ENCODE measurements at regions not wholly inside any gene's neighbourhood (a gene's known extent, or its start where the extent isn't known, plus 50 kb on each side); places are given as distances from the start of the nearest gene placed in this dataset.

GRCh38 chr5:74324556-74324955 is 316.0 kb downstream of the ENC1 start:
- Mint-ChIP-seq H3K9me3 (ENCODE audit: unreplicated experiment) (peaks cover 2% of the 10 kb centered on the region), H3K4me3 (ENCODE audit: unreplicated experiment) (no peak overlapping the region), H3K36me3 (ENCODE audit: insufficient read depth, unreplicated experiment) (peaks cover 17% of the 10 kb centered on the region), H3K27ac (ENCODE audit: unreplicated experiment) (no peak overlapping the region), H3K27me3 (ENCODE audit: insufficient read depth, unreplicated experiment) (no peaks in the 10 kb centered on the region), H3K4me1 (ENCODE audit: low read depth, unreplicated experiment) (peaks cover 15% of the 10 kb centered on the region)
- H3K27me3 ChIP-seq (replicated peaks; ENCODE audit: control insufficient read depth, insufficient read depth, low read length): no peaks in the 10 kb centered on the region
- DNase-seq: no peak
- intact Hi-C loops (cut with micrococcal nuclease; ENCODE audit: unreplicated experiment): no loop called here
- peaks cover 32% of the 10 kb centered on the region for H3K4me1 ChIP-seq
- no TSS peak for BruUV-seq (replicated peaks)
- CTCF ChIA-PET: no interaction called here
- no peak overlapping the region for H3K4me3 ChIP-seq (ENCODE audit: low read depth, low read length)
- TF ChIP-seq CTCF (IDR thresholded peaks at IDR 0.05; ENCODE audit: insufficient read depth in 1 of 2, low read depth in 1 of 2, low read length in 1 of 2, severe bottlenecking in 1 of 2, unreplicated experiment in 1 of 2): no peak
- no peaks in the 10 kb centered on the region for H3K9me3 ChIP-seq
- POLR2A ChIA-PET: no interaction called here
- no peaks in the 10 kb centered on the region for H3K36me3 ChIP-seq (ENCODE audit: control insufficient read depth, insufficient read depth, low read length)

DNA sequence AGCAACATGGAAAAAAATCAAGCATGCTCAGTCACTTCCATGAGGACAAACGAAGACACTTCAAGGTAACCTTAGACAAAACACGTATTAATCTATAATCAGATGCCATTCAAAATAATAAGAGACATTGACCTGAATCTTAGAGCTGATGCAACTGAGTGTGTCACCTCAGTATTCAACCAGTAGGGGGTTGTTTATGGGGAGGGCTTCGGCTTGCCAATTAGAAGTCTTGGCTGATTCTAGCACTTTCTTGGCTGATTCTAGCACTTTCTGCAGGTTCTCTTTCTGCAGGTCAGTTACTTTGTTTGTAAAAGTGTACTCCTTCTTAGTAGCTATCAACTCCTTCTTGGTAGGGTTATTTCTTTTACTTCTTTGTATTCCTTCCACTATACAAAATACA is 317.6 kb downstream of the ENC1 start:
- no peak overlapping the region for H3K4me3 Mint-ChIP-seq (ENCODE audit: unreplicated experiment)
- H3K4me1 ChIP-seq: peaks cover 26% of the 10 kb centered on the region
- H3K27me3 Mint-ChIP-seq (ENCODE audit: insufficient read depth, unreplicated experiment): no peaks in the 10 kb centered on the region
- BruUV-seq (replicated peaks): no TSS peak
- DNase-seq: no peak
- CTCF ChIA-PET: no interaction called here
- peaks cover 6% of the 10 kb centered on the region for H3K9me3 Mint-ChIP-seq (ENCODE audit: unreplicated experiment)
- POLR2A ChIA-PET: no interaction called here
- H3K36me3 ChIP-seq (ENCODE audit: control insufficient read depth, insufficient read depth, low read length): no peaks in the 10 kb centered on the region
- H3K36me3 Mint-ChIP-seq (ENCODE audit: insufficient read depth, unreplicated experiment): peaks cover 17% of the 10 kb centered on the region
- no peaks in the 10 kb centered on the region for H3K27me3 ChIP-seq (replicated peaks; ENCODE audit: control insufficient read depth, insufficient read depth, low read length)
- H3K9me3 ChIP-seq: no peaks in the 10 kb centered on the region
- H3K27ac Mint-ChIP-seq (ENCODE audit: unreplicated experiment): no peak overlapping the region
- peaks cover 12% of the 10 kb centered on the region for H3K4me1 Mint-ChIP-seq (ENCODE audit: low read depth, unreplicated experiment)
- intact Hi-C loops (cut with micrococcal nuclease; ENCODE audit: unreplicated experiment): no loop called here
- TF ChIP-seq CTCF (IDR thresholded peaks at IDR 0.05; ENCODE audit: insufficient read depth in 1 of 2, low read depth in 1 of 2, low read length in 1 of 2, severe bottlenecking in 1 of 2, unreplicated experiment in 1 of 2): no peak
- H3K4me3 ChIP-seq (ENCODE audit: low read depth, low read length): no peak overlapping the region

DNA sequence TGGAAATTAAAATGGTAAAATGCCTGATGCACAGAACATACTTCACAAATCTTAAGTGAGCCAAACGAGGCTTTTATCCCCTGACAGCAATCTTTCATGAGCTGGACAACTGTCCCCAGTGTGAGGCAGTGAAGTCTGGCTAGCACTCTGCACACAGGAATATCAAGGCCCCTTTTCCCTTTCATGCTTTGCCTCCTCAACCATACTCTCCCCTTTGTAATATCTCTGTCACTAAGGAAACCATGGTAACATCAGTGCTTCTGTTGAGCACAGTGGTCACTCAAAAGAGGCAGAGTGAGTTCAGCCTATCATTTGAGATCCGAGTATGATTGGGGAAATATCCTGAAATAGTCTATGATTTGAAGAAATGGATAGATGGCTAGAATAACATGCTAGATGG is 318.3 kb downstream of the ENC1 start:
- no peak for TF ChIP-seq CTCF (IDR thresholded peaks at IDR 0.05; ENCODE audit: insufficient read depth in 1 of 2, low read depth in 1 of 2, low read length in 1 of 2, severe bottlenecking in 1 of 2, unreplicated experiment in 1 of 2)
- H3K36me3 ChIP-seq (ENCODE audit: control insufficient read depth, insufficient read depth, low read length): no peaks in the 10 kb centered on the region
- Mint-ChIP-seq H3K4me3 (ENCODE audit: unreplicated experiment) (no peak overlapping the region), H3K27me3 (ENCODE audit: insufficient read depth, unreplicated experiment) (no peaks in the 10 kb centered on the region), H3K36me3 (ENCODE audit: insufficient read depth, unreplicated experiment) (peaks cover 17% of the 10 kb centered on the region), H3K27ac (ENCODE audit: unreplicated experiment) (no peak overlapping the region), H3K9me3 (ENCODE audit: unreplicated experiment) (peaks cover 6% of the 10 kb centered on the region), H3K4me1 (ENCODE audit: low read depth, unreplicated experiment) (peaks cover 4% of the 10 kb centered on the region)
- no peaks in the 10 kb centered on the region for H3K9me3 ChIP-seq
- ChIA-PET POLR2A (no interaction called here), CTCF (no interaction called here)
- no peaks in the 10 kb centered on the region for H3K27me3 ChIP-seq (replicated peaks; ENCODE audit: control insufficient read depth, insufficient read depth, low read length)
- no TSS peak for BruUV-seq (replicated peaks)
- H3K4me1 ChIP-seq: peaks cover 18% of the 10 kb centered on the region
- no peak for DNase-seq
- H3K4me3 ChIP-seq (ENCODE audit: low read depth, low read length): no peak overlapping the region
- intact Hi-C loops (cut with micrococcal nuclease; ENCODE audit: unreplicated experiment): no loop called here
